ENCODE measurements at regions not wholly inside any gene's neighbourhood (a gene's known extent, or its start where the extent isn't known, plus 50 kb on each side); places are given as distances from the start of the nearest gene placed in this dataset.
"Not testable (repeated sequence)": the region's sequence is repeated elsewhere in the genome, so short reads cannot be mapped to it uniquely, and the experiment has no call there.

GRCh38 chr11:41714101-41714500 is 254.6 kb upstream of the LRRC4C start:
- no peak for DNase-seq

- DNase-seq = no peak
These were observed 257.4 kb upstream of the LRRC4C start for GRCh38 chr11:41716862-41717261.

GRCh38 chr11:41720761-41721160 is 261.3 kb upstream of the LRRC4C start:
- DNase-seq = no peak

- DNase-seq = not testable (repeated sequence)
These were observed 268.7 kb upstream of the LRRC4C start for GRCh38 chr11:41728161-41728560.

- no peak for DNase-seq
These were observed 315.8 kb upstream of the LRRC4C start for GRCh38 chr11:41775296-41775695.

GRCh38 chr11:41779401-41779960 is 320.0 kb upstream of the LRRC4C start:
- no peak for DNase-seq

- DNase-seq = no peak
These were observed 322.0 kb upstream of the LRRC4C start for GRCh38 chr11:41781441-41781840.

- DNase-seq = no peak
These were observed 325.3 kb upstream of the LRRC4C start for GRCh38 chr11:41784513-41785335.

GRCh38 chr11:41786087-41786486 is 326.6 kb upstream of the LRRC4C start:
- no peak for DNase-seq

GRCh38 chr11:41788177-41788576 is 328.7 kb upstream of the LRRC4C start:
- DNase-seq = no peak

- no peak for DNase-seq
These were observed 329.9 kb upstream of the LRRC4C start for GRCh38 chr11:41789376-41789775.

- no peak for DNase-seq
These were observed 335.6 kb upstream of the LRRC4C start for GRCh38 chr11:41795004-41795403.

- DNase-seq = no peak
These were observed 340.3 kb upstream of the LRRC4C start for GRCh38 chr11:41799754-41800153.

- DNase-seq = no peak
These were observed 344.4 kb upstream of the LRRC4C start for GRCh38 chr11:41803895-41804294.

GRCh38 chr11:41816396-41816795 is 356.9 kb upstream of the LRRC4C start:
- DNase-seq = no peak

- DNase-seq = not testable (repeated sequence)
These were observed 364.8 kb upstream of the LRRC4C start for GRCh38 chr11:41824287-41824686.

- DNase-seq = no peak
These were observed 366.6 kb upstream of the LRRC4C start for GRCh38 chr11:41826085-41826484.

- no peak for DNase-seq
These were observed 377.0 kb upstream of the LRRC4C start for GRCh38 chr11:41836431-41836830.

GRCh38 chr11:41842673-41843072 is 383.2 kb upstream of the LRRC4C start:
- DNase-seq = no peak

- DNase-seq = no peak
These were observed 385.6 kb upstream of the LRRC4C start for GRCh38 chr11:41845066-41845465.

- no peak for DNase-seq
These were observed 388.9 kb upstream of the LRRC4C start for GRCh38 chr11:41848349-41848748.

GRCh38 chr11:41849250-41849649 is 389.8 kb upstream of the LRRC4C start:
- DNase-seq = no peak

- DNase-seq = no peak
These were observed 392.3 kb upstream of the LRRC4C start for GRCh38 chr11:41851743-41852142.

GRCh38 chr11:41861838-41862237 is 402.4 kb upstream of the LRRC4C start:
- no peak for DNase-seq

GRCh38 chr11:41866525-41866924 is 407.1 kb upstream of the LRRC4C start:
- no peak for DNase-seq

Data from DMS153 (cell line).